ENCODE measurements at regions not wholly inside any gene's neighbourhood (a gene's known extent, or its start where the extent isn't known, plus 50 kb on each side); places are given as distances from the start of the nearest gene placed in this dataset.
"Not testable (repeated sequence)": the region's sequence is repeated elsewhere in the genome, so short reads cannot be mapped to it uniquely, and the experiment has no call there.

DNA sequence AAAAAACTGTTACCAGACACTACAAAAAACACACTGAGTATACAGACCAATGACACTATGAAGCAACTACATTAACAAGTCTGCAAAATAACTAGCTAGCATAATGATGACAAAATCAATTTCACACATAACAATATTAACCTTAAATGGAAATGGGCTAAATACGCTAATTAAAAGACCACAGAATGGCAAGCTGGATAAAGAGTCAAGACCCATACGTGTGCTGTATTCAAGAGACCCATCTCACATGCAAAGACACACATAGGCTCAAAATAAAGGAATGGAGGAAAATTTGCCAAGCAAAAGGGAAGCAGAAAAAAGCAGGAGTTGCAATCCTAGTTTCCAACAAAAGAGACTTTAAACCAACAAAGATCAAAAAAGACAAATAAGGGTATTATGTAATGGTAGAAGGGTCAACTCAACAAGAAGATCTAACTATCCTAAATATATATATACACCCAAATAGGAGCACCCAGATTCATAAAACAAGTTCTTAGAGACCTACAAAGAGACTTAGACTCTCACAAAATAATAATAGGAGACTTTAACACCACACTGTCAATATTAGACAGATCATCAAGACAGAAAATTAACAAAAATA, 158.6 kb downstream of the ALDH8A1 start:
- TF ChIP-seq, protein P1, sequence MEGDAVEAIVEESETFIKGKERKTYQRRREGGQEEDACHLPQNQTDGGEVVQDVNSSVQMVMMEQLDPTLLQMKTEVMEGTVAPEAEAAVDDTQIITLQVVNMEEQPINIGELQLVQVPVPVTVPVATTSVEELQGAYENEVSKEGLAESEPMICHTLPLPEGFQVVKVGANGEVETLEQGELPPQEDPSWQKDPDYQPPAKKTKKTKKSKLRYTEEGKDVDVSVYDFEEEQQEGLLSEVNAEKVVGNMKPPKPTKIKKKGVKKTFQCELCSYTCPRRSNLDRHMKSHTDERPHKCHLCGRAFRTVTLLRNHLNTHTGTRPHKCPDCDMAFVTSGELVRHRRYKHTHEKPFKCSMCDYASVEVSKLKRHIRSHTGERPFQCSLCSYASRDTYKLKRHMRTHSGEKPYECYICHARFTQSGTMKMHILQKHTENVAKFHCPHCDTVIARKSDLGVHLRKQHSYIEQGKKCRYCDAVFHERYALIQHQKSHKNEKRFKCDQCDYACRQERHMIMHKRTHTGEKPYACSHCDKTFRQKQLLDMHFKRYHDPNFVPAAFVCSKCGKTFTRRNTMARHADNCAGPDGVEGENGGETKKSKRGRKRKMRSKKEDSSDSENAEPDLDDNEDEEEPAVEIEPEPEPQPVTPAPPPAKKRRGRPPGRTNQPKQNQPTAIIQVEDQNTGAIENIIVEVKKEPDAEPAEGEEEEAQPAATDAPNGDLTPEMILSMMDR (IDR thresholded peaks at IDR 0.05): not testable (repeated sequence)
- TF ChIP-seq POLR2A (IDR thresholded peaks at IDR 0.05): not testable (repeated sequence)
